KBM-7 (cell line): ENCODE measurements at regions not wholly inside any gene's neighbourhood (a gene's known extent, or its start where the extent isn't known, plus 50 kb on each side); places are given as distances from the start of the nearest gene placed in this dataset.

Experiments
- DNase-seq: peaks from one replicate; pipeline ENCODE4 v3.0.0-alpha.2; 2015
- in situ Hi-C: fragments of 300-500 bp; cut with MboI; formaldehyde crosslinking; loops from 2 replicates; pipeline ENCODE4 v1.14.3; 2020; ENCODE audit warnings: low sequenced_read_pairs, low pct_unique_long_range_greater_than_20kb, mixed read lengths

- in situ Hi-C loops = no loop called here
- DNase-seq = no peak
These were observed 152.9 kb downstream of the CAND1 start for GRCh38 chr12:67422081-67422480.

GRCh38 chr12:67424784-67425183 lies 155.6 kb downstream of the CAND1 start:
- DNase-seq = no peak
- in situ Hi-C loops = no loop called here

GRCh38 chr12:67425394-67425793 lies 156.2 kb downstream of the CAND1 start:
- in situ Hi-C loops = no loop called here
- DNase-seq = no peak

GRCh38 chr12:67426067-67426466 lies 156.9 kb downstream of the CAND1 start:
- in situ Hi-C loops = no loop called here
- DNase-seq = no peak

- in situ Hi-C loops = no loop called here
- no peak for DNase-seq
These were observed 158.2 kb downstream of the CAND1 start for GRCh38 chr12:67427336-67427735.

GRCh38 chr12:67428431-67428830 lies 159.3 kb downstream of the CAND1 start:
- in situ Hi-C loops = no loop called here
- no peak for DNase-seq

- DNase-seq = no peak
- in situ Hi-C loops = no loop called here
These were observed 161.7 kb downstream of the CAND1 start for GRCh38 chr12:67430708-67431335.

- DNase-seq = no peak
These were observed 162.4 kb downstream of the CAND1 start for GRCh38 chr12:67431411-67432020.

GRCh38 chr12:67433385-67434175 lies 164.4 kb downstream of the CAND1 start:
- in situ Hi-C loops = no loop called here
- DNase-seq = no peak

More at GRCh38 chr12:67431411-67432020, 162.4 kb downstream of the CAND1 start:
- in situ Hi-C loops = no loop called here

- in situ Hi-C loops = no loop called here
These were observed 165.7 kb downstream of the CAND1 start for GRCh38 chr12:67434671-67435370.

GRCh38 chr12:67436230-67436629 lies 167.1 kb downstream of the CAND1 start:
- no peak for DNase-seq
- in situ Hi-C loops = no loop called here

More at GRCh38 chr12:67434671-67435370, 165.7 kb downstream of the CAND1 start:
- no peak for DNase-seq

GRCh38 chr12:67437011-67437410 lies 167.9 kb downstream of the CAND1 start:
- no peak for DNase-seq
- in situ Hi-C loops = no loop called here

- in situ Hi-C loops = no loop called here
- DNase-seq = no peak
These were observed 170.5 kb downstream of the CAND1 start for GRCh38 chr12:67439611-67440010.

GRCh38 chr12:67441736-67442346 lies 172.7 kb downstream of the CAND1 start:
- in situ Hi-C loops = no loop called here
- peak; percentile 73 for DNase-seq

- in situ Hi-C loops = no loop called here
- DNase-seq = no peak
These were observed 173.2 kb downstream of the CAND1 start for GRCh38 chr12:67442347-67442841.

- no peak for DNase-seq
- in situ Hi-C loops = no loop called here
These were observed 173.7 kb downstream of the CAND1 start for GRCh38 chr12:67442896-67443295.

GRCh38 chr12:67444542-67444941 lies 175.4 kb downstream of the CAND1 start:
- in situ Hi-C loops = no loop called here

GRCh38 chr12:67446716-67447115 lies 177.6 kb downstream of the CAND1 start:
- no peak for DNase-seq
- in situ Hi-C loops = no loop called here

More at GRCh38 chr12:67444542-67444941, 175.4 kb downstream of the CAND1 start:
- DNase-seq = no peak

- DNase-seq = no peak
- in situ Hi-C loops = no loop called here
These were observed 178.0 kb downstream of the CAND1 start for GRCh38 chr12:67447180-67447579.
